ENCODE measurements at regions not wholly inside any gene's neighbourhood (a gene's known extent, or its start where the extent isn't known, plus 50 kb on each side); places are given as distances from the start of the nearest gene placed in this dataset.

DNA sequence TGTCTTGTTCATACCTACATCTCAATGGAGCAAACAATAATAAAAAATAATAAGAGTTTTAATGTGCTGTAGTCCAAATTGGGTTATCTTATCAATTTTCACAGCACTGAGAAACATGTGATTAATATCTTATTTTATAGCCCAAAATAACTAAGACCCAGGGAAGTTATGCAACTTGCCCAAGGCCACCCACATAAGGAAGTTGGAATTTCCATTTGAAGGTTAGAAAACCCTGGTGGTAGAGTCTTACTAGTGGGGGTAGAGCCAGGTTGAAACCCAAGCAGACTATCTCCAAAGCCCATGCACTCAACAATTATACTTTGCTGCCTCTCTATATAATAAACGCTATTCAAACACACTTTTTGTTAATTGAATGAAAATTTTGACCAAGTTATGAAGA, 270.0 kb upstream of the CAND1 start:
- Histone ChIP-seq H3K36me3 (no peaks in the 10 kb centered on the region), H3K4me1 (ENCODE audit: control insufficient read depth in 1 of 2, insufficient read depth in 1 of 2, low read depth in 1 of 2, low read length in 1 of 2) (no peaks in the 10 kb centered on the region), H3K27ac (no peak overlapping the region), H3K27me3 (no peaks in the 10 kb centered on the region), H3K4me3 (ENCODE audit: low read depth in 1 of 2, low read length in 1 of 2) (no peak overlapping the region), H3K9me3 (no peaks in the 10 kb centered on the region)
- TF ChIP-seq, protein P1, sequence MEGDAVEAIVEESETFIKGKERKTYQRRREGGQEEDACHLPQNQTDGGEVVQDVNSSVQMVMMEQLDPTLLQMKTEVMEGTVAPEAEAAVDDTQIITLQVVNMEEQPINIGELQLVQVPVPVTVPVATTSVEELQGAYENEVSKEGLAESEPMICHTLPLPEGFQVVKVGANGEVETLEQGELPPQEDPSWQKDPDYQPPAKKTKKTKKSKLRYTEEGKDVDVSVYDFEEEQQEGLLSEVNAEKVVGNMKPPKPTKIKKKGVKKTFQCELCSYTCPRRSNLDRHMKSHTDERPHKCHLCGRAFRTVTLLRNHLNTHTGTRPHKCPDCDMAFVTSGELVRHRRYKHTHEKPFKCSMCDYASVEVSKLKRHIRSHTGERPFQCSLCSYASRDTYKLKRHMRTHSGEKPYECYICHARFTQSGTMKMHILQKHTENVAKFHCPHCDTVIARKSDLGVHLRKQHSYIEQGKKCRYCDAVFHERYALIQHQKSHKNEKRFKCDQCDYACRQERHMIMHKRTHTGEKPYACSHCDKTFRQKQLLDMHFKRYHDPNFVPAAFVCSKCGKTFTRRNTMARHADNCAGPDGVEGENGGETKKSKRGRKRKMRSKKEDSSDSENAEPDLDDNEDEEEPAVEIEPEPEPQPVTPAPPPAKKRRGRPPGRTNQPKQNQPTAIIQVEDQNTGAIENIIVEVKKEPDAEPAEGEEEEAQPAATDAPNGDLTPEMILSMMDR (IDR thresholded peaks at IDR 0.05), result no peak

DNA sequence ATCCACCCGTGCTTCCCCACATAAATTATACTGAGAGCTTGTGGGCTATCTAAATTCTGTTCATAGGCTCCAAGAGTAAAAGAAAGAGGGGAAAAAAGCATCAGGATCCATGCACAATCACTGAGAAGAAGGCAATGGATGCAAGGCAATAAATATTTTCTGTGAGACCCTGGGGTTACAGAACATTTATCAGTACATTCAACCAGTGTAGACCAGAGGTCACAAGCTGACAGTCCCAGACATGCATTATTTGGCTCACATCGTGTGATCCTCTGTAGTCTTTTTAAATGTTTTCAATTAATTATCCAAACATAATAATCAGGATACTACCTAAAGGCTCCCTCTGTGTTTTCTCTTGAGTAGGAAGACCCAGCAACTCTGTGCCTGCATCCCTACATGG, 267.9 kb upstream of the CAND1 start:
- H3K4me1 ChIP-seq (ENCODE audit: control insufficient read depth in 1 of 2, insufficient read depth in 1 of 2, low read depth in 1 of 2, low read length in 1 of 2), result no peaks in the 10 kb centered on the region
- no peaks in the 10 kb centered on the region for H3K27me3 ChIP-seq
- no peak overlapping the region for H3K4me3 ChIP-seq (ENCODE audit: low read depth in 1 of 2, low read length in 1 of 2)
- no peaks in the 10 kb centered on the region for H3K36me3 ChIP-seq
- H3K27ac ChIP-seq, result no peak overlapping the region
- TF ChIP-seq, protein P1 (IDR thresholded peaks at IDR 0.05), result no peak
- H3K9me3 ChIP-seq, result no peaks in the 10 kb centered on the region

DNA sequence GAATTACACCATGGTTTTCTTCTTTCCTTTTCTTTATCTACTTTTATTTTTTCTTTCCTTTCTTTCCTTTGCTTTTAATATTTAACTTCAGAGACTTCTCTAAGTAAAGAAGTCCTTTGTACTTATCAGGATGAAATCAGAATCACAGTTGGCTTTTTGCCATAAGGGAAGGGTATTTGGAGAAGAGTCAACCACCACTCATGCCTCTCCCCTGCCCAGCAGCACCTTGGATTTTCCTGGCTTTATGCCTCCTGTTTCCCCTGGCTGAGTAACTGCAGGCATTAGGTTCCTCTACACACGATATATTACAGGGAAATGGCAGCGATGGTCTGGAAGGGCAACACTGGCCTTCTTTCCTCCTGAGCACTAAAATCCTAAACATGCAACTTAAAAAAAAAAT, 266.4 kb upstream of the CAND1 start:
- Histone ChIP-seq H3K27ac (no peak overlapping the region), H3K36me3 (no peaks in the 10 kb centered on the region), H3K4me1 (ENCODE audit: control insufficient read depth in 1 of 2, insufficient read depth in 1 of 2, low read depth in 1 of 2, low read length in 1 of 2) (no peaks in the 10 kb centered on the region), H3K27me3 (no peaks in the 10 kb centered on the region), H3K9me3 (no peaks in the 10 kb centered on the region), H3K4me3 (ENCODE audit: low read depth in 1 of 2, low read length in 1 of 2) (no peak overlapping the region)
- TF ChIP-seq, protein P1 (IDR thresholded peaks at IDR 0.05), result no peak

DNA sequence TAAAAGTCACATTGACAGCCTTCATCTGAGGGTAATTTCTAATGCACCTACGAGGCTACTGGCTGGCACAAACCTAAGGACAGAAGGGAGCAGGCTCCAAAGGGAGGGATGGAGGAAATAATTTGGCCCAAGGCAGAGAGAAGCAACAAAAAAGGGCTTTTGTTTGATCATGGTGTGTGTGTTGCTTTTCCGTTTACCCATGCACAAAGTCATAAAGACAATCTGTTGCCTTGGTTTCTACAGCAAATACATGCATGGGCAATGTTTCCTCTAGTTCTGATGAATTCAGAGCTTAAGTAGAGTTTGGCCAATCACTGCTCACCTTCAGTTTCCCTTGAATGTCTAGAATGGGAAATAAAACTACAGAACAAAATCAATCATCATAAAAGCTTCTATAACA, 262.5 kb upstream of the CAND1 start:
- Histone ChIP-seq H3K27ac (no peak overlapping the region), H3K9me3 (no peaks in the 10 kb centered on the region), H3K27me3 (no peaks in the 10 kb centered on the region), H3K4me1 (ENCODE audit: control insufficient read depth in 1 of 2, insufficient read depth in 1 of 2, low read depth in 1 of 2, low read length in 1 of 2) (no peaks in the 10 kb centered on the region), H3K36me3 (no peaks in the 10 kb centered on the region), H3K4me3 (ENCODE audit: low read depth in 1 of 2, low read length in 1 of 2) (no peak overlapping the region)
- TF ChIP-seq, protein P1 (IDR thresholded peaks at IDR 0.05), result no peak

DNA sequence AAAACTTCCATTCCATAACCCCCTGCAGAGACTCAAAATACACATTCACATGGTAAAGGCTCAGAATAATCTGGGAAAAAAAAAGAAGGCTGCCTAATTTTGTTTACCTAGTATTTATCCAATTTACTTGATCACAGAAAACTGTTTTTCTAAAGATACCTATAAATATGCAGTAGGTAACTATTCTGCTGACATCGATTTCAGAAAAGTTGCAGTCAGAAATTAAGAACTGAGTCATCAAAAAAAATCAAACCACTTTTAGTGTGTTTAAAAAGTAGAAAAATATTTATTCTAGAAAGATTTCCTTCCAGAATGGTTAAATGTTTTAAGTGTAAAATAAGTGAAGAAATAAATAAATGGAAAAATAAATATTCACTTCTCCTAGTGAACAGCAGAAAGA, 254.5 kb upstream of the CAND1 start:
- TF ChIP-seq, protein P1 (IDR thresholded peaks at IDR 0.05), result no peak
- no peak overlapping the region for H3K4me3 ChIP-seq (ENCODE audit: low read depth in 1 of 2, low read length in 1 of 2)
- H3K4me1 ChIP-seq (ENCODE audit: control insufficient read depth in 1 of 2, insufficient read depth in 1 of 2, low read depth in 1 of 2, low read length in 1 of 2), result no peaks in the 10 kb centered on the region
- H3K27me3 ChIP-seq, result no peaks in the 10 kb centered on the region
- H3K36me3 ChIP-seq, result no peaks in the 10 kb centered on the region
- H3K27ac ChIP-seq, result no peak overlapping the region
- no peaks in the 10 kb centered on the region for H3K9me3 ChIP-seq

DNA sequence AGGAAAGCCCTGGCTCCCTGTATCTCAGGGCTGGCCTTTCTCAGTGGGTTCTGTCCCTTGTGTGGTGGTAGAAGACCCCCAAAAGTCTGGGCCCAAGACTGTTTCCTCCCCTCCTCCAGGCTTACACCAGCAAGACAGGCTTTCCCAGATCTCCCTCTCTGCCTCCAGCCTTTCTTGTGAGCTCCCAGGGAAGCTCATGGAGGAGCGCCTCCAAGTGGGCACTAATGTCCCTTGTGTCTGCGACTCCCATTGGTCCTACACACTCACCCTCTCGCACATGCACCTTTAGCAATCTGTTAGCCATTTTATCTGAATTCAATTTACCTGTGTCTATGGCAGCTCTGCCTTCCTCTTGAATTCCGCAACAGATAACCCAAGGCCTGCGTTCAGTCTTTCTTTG, 251.1 kb upstream of the CAND1 start:
- no peaks in the 10 kb centered on the region for H3K4me1 ChIP-seq (ENCODE audit: control insufficient read depth in 1 of 2, insufficient read depth in 1 of 2, low read depth in 1 of 2, low read length in 1 of 2)
- H3K36me3 ChIP-seq, result no peaks in the 10 kb centered on the region
- H3K9me3 ChIP-seq, result no peaks in the 10 kb centered on the region
- TF ChIP-seq, protein P1 (IDR thresholded peaks at IDR 0.05), result no peak
- H3K27ac ChIP-seq, result no peak overlapping the region
- no peak overlapping the region for H3K4me3 ChIP-seq (ENCODE audit: low read depth in 1 of 2, low read length in 1 of 2)
- H3K27me3 ChIP-seq, result no peaks in the 10 kb centered on the region
